Astrocyte of the cerebellum (primary cell): ENCODE measurements at regions not wholly inside any gene's neighbourhood (a gene's known extent, or its start where the extent isn't known, plus 50 kb on each side); places are given as distances from the start of the nearest gene placed in this dataset.

Source experiments
- DNase-seq: peaks from one replicate; pipeline ENCODE4 v3.0.0-alpha.2; 2011; ENCODE audit warnings: low read depth
- H3K4me3 ChIP-seq: 2 replicates; pipeline ENCODE4 v1.5.1; 2011; ENCODE audit warnings: mild to moderate bottlenecking, low read depth, low read length, moderate library complexity
- in situ Hi-C: cut with HindIII; loops from 2 replicates; pipeline ENCODE4 v1.10.0; 2017; ENCODE audit warnings: low sequenced_read_pairs
- TF ChIP-seq, protein P1 (sequence below): IDR thresholded peaks from 2 replicates; pipeline ENCODE4 v1.5.1; 2012; ENCODE audit warnings: low read length, low read depth, moderate library complexity, mild to moderate bottlenecking; ENCODE audit errors: missing control alignments

DNA sequence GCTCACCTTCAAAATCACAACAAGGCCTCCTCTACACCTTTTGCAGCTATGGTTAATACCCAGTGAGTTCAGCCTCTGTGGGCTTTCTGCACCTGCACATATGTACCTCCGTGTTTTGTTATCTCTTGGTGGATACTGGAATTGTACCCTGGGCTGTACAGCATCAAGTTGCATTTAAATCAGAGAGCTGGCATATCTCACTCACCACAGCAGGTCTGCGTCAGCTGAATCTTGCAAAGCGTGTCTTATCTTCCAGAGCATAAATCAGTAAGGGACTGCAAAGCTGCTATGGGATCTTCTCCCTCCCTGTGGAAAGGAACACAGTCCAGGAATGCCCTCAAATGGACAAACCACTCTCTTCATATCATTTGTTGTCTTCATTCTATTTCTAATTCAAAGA is 1048.7 kb downstream of the UQCRFS1 start:
- no peak for DNase-seq
- H3K4me3 ChIP-seq, result no peak overlapping the region
- TF ChIP-seq, protein P1, sequence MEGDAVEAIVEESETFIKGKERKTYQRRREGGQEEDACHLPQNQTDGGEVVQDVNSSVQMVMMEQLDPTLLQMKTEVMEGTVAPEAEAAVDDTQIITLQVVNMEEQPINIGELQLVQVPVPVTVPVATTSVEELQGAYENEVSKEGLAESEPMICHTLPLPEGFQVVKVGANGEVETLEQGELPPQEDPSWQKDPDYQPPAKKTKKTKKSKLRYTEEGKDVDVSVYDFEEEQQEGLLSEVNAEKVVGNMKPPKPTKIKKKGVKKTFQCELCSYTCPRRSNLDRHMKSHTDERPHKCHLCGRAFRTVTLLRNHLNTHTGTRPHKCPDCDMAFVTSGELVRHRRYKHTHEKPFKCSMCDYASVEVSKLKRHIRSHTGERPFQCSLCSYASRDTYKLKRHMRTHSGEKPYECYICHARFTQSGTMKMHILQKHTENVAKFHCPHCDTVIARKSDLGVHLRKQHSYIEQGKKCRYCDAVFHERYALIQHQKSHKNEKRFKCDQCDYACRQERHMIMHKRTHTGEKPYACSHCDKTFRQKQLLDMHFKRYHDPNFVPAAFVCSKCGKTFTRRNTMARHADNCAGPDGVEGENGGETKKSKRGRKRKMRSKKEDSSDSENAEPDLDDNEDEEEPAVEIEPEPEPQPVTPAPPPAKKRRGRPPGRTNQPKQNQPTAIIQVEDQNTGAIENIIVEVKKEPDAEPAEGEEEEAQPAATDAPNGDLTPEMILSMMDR, result no peak
- in situ Hi-C loops, result no loop called here

DNA sequence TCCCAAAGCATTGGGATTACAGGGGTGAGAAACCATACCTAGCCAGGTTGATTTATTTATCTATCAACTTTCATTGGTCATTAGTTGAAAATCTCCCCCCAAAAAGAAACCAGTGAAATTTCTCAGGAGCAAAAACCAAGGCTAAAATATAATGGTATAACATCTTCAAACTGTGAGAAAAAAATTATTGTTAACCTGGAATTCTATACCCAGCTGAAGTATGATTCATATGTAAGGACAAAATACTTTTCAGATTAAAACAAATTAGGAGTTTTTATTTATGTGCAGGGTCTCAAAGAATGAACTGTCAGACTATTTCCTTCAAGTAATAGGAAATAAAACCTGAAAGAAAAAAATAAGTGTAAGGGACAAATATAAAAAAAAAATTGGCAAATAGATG is 1053.9 kb downstream of the UQCRFS1 start:
- TF ChIP-seq, protein P1, result no peak
- in situ Hi-C loops, result no loop called here
- no peak for DNase-seq

DNA sequence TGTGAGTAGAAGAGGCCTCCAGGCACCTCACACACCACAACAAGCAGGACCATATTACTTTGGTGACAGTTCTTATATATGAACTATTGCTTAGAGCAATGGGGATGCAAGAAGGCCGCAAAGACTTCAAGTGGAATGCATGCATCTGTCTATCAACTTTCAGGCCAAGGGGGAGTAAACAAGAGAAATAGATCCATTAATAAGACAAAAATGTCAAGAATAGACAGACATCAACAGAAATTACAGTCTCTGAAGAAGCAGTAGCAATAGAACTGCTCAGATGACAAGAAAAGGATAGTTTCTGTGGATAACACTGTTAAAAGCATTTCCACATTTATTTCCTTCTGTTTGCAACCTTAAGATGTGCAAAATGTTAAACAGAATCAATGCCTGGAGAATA is 1057.7 kb downstream of the UQCRFS1 start:
- no peak overlapping the region for H3K4me3 ChIP-seq
- in situ Hi-C loops, result no loop called here
- DNase-seq, result no peak
- TF ChIP-seq, protein P1, result no peak

More for the DNA sequence above, 1053.9 kb downstream of the UQCRFS1 start:
- H3K4me3 ChIP-seq, result no peak overlapping the region

DNA sequence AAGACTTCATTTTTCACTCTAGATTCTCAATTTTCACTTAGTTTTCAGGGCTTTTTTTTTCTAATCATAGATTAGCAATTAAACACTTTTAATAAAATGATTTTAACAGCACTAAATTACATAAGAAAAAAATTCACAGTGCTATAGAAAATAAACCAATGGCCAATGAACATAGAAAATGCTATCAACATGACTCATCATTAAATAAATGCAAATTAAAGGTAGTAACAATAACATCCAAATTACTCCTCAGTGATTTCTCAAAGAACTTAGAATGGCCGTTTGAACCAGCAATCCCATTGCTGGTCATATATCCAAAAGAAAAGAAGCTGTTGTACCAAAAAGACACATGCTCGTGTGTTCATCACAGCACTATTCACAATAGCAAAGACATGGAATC is 1058.9 kb downstream of the UQCRFS1 start:
- TF ChIP-seq, protein P1, result no peak
- no peak for DNase-seq
- in situ Hi-C loops, result no loop called here
- H3K4me3 ChIP-seq, result no peak overlapping the region

DNA sequence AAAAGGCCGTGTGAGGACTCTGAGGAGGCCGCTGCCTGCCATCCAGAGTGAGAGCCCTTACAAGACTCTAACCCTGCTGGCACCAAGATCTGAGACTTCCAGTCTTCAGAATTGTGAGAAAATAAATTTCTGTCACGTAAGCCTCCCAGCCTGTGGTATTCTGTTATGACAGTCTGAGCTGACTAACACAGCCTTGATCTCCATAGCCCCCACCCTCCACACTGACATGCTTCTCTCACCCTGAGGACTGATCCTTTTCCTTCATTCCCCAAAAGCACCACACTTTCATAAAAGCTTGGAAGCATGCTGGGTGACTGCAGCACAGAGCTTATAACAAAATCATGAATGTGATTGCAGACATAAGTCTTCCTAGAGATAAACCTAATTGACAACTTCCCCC is 1059.8 kb downstream of the UQCRFS1 start:
- TF ChIP-seq, protein P1, result no peak
- H3K4me3 ChIP-seq, result no peak overlapping the region
- in situ Hi-C loops, result no loop called here
- DNase-seq, result no peak

DNA sequence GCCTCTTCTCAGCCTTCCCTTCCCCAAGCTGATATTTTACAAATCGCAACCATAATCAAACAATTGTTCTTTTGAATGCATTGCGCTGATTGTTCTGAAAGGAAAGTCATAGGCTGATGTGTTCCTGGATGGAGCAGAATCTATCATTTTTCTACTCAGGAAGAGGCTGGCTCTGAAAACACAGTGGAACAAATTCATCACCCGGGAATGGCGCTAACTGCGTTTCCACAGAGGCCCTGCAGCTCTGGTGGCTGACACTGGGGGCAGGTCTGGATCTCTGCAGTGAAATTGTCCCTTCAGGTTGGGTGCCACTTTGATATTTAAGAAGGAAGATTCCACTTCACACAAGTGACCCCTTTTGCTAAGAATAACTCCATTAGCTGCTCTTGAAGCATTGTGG is 1060.8 kb downstream of the UQCRFS1 start:
- H3K4me3 ChIP-seq, result no peak overlapping the region
- in situ Hi-C loops, result no loop called here
- no peak for DNase-seq
- TF ChIP-seq, protein P1, result no peak

DNA sequence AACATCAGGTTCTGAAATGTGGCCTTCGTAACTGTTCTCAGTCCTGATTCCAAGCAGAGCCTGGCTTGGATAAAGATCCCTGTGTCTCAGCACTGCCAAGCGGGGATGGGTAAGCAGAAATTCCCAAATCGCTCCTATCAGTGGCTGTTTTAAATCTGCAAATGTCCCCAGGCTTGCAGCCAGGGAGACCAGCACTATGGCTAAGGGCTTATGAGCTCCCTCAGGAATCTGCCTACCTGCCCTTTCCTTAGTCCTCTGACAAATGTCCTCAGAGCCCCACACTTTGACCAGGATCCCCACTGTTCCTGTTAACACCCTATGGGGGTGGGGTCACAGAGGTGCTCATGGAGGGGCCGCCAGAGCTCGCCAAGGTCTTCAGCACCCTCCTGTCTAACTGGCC is 1062.8 kb downstream of the UQCRFS1 start:
- in situ Hi-C loops, result no loop called here
- TF ChIP-seq, protein P1, result no peak
- no peak for DNase-seq
- H3K4me3 ChIP-seq, result no peak overlapping the region
